ENCODE measurements at regions not wholly inside any gene's neighbourhood (a gene's known extent, or its start where the extent isn't known, plus 50 kb on each side); places are given as distances from the start of the nearest gene placed in this dataset.
"Not testable (repeated sequence)": the region's sequence is repeated elsewhere in the genome, so short reads cannot be mapped to it uniquely, and the experiment has no call there.

GRCh38 chr10:78337016-78337415 lies 303.4 kb downstream of the RPS24 start:
- DNase-seq (ENCODE audit: missing footprints): no peak
- intact Hi-C loops (cut with DNase I): no loop called here
- ATAC-seq: no peak

GRCh38 chr10:78337646-78338391 lies 304.2 kb downstream of the RPS24 start:
- DNase-seq (ENCODE audit: missing footprints) (no peak), ATAC-seq (no peak)
- intact Hi-C loops (cut with DNase I): no loop called here

- intact Hi-C loops (cut with DNase I): no loop called here
- ATAC-seq (no peak), DNase-seq (ENCODE audit: missing footprints) (no peak)
Observed at GRCh38 chr10:78338717-78339116, 305.1 kb downstream of the RPS24 start.

- ATAC-seq: no peak
- DNase-seq (ENCODE audit: missing footprints): no peak
- intact Hi-C loops (cut with DNase I): no loop called here
Observed at GRCh38 chr10:78339251-78339650, 305.6 kb downstream of the RPS24 start.

- no peak for ATAC-seq
- intact Hi-C loops (cut with DNase I): no loop called here
- no peak for DNase-seq (ENCODE audit: missing footprints)
Observed at GRCh38 chr10:78341953-78342614, 308.4 kb downstream of the RPS24 start.

- ATAC-seq (no peak), DNase-seq (ENCODE audit: missing footprints) (no peak)
Observed at GRCh38 chr10:78342827-78343653, 309.4 kb downstream of the RPS24 start.

GRCh38 chr10:78344257-78344656 lies 310.6 kb downstream of the RPS24 start:
- intact Hi-C loops (cut with DNase I); DNase-seq (ENCODE audit: missing footprints): not testable (repeated sequence)

More at GRCh38 chr10:78342827-78343653, 309.4 kb downstream of the RPS24 start:
- intact Hi-C loops (cut with DNase I): no loop called here

GRCh38 chr10:78345515-78345914 lies 311.9 kb downstream of the RPS24 start:
- intact Hi-C loops (cut with DNase I); DNase-seq (ENCODE audit: missing footprints); ATAC-seq: not testable (repeated sequence)

More at GRCh38 chr10:78344257-78344656, 310.6 kb downstream of the RPS24 start:
- not testable (repeated sequence) for ATAC-seq

- intact Hi-C loops (cut with DNase I): no loop called here
- no peak for DNase-seq (ENCODE audit: missing footprints)
- no peak for ATAC-seq
Observed at GRCh38 chr10:78346721-78347120, 313.1 kb downstream of the RPS24 start.

GRCh38 chr10:78348411-78349164 lies 314.9 kb downstream of the RPS24 start:
- intact Hi-C loops (cut with DNase I): no loop called here
- ATAC-seq (peak; percentile 14), DNase-seq (ENCODE audit: missing footprints) (no peak)

GRCh38 chr10:78349165-78349516 lies 315.5 kb downstream of the RPS24 start:
- intact Hi-C loops (cut with DNase I): no loop called here
- DNase-seq (ENCODE audit: missing footprints) (no peak), ATAC-seq (peak; percentile 91)

- intact Hi-C loops (cut with DNase I): loop anchor here (2.0 kb wide), 1 partner anchor 53 kb away; no protein-coding TSS in a partner anchor
- no peak for ATAC-seq
- no peak for DNase-seq (ENCODE audit: missing footprints)
Observed at GRCh38 chr10:78349911-78350663, 316.4 kb downstream of the RPS24 start.

GRCh38 chr10:78351283-78351682 lies 317.6 kb downstream of the RPS24 start:
- intact Hi-C loops (cut with DNase I): loop anchor here (2.0 kb wide), 1 partner anchor 52 kb away; no protein-coding TSS in a partner anchor
- ATAC-seq (no peak), DNase-seq (ENCODE audit: missing footprints) (no peak)

GRCh38 chr10:78351809-78352208 lies 318.1 kb downstream of the RPS24 start:
- intact Hi-C loops (cut with DNase I): loop anchor here (2.0 kb wide), 1 partner anchor 51 kb away; no protein-coding TSS in a partner anchor
- DNase-seq (ENCODE audit: missing footprints): no peak

GRCh38 chr10:78353636-78354035 lies 320.0 kb downstream of the RPS24 start:
- intact Hi-C loops (cut with DNase I): no loop called here
- ATAC-seq (no peak), DNase-seq (ENCODE audit: missing footprints) (no peak)

More at GRCh38 chr10:78351809-78352208, 318.1 kb downstream of the RPS24 start:
- ATAC-seq: no peak

GRCh38 chr10:78354101-78354500 lies 320.4 kb downstream of the RPS24 start:
- intact Hi-C loops (cut with DNase I): no loop called here
- ATAC-seq (no peak), DNase-seq (ENCODE audit: missing footprints) (no peak)

- no peak for DNase-seq (ENCODE audit: missing footprints)
- ATAC-seq: no peak
- intact Hi-C loops (cut with DNase I): no loop called here
Observed at GRCh38 chr10:78356291-78356900, 322.7 kb downstream of the RPS24 start.

Measured in Right ventricle myocardium inferior (tissue), 1 donor.